ENCODE measurements at regions not wholly inside any gene's neighbourhood (a gene's known extent, or its start where the extent isn't known, plus 50 kb on each side); places are given as distances from the start of the nearest gene placed in this dataset.

DNA sequence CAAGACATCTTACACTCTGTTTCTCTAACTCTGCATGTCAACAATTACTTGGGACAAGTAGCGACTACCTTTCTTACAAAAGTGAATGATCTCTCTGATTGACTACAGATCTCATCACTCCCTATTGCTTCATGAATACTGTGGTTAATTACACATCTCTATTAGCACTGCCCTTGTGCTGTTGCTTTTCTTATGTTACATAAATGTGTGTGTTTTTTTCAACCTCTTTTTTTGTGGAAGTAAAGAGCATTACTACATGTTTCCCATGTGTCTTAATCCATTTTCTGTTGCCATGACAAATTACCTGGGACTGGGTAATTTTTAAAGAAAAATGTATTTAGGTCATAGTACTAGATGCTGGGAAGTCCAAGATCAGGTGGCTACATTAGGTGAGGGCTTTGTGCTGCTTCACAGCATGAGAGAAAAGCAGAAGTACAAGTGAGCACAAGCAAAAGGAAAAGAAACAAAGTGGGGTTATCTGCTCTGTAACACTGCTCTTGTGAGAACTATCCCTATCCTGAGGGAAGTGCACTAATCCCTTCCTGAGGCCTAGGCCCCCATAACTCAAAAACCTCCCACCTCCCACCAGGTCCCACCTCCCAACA, 298.2 kb upstream of the SATB1 start:
- TF ChIP-seq POLR2A (IDR thresholded peaks at IDR 0.05), result no peak
- TF ChIP-seq, protein P1, sequence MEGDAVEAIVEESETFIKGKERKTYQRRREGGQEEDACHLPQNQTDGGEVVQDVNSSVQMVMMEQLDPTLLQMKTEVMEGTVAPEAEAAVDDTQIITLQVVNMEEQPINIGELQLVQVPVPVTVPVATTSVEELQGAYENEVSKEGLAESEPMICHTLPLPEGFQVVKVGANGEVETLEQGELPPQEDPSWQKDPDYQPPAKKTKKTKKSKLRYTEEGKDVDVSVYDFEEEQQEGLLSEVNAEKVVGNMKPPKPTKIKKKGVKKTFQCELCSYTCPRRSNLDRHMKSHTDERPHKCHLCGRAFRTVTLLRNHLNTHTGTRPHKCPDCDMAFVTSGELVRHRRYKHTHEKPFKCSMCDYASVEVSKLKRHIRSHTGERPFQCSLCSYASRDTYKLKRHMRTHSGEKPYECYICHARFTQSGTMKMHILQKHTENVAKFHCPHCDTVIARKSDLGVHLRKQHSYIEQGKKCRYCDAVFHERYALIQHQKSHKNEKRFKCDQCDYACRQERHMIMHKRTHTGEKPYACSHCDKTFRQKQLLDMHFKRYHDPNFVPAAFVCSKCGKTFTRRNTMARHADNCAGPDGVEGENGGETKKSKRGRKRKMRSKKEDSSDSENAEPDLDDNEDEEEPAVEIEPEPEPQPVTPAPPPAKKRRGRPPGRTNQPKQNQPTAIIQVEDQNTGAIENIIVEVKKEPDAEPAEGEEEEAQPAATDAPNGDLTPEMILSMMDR (IDR thresholded peaks at IDR 0.05), result no peak

Measured in sigmoid colon (tissue), 3 donors.